Fibroblast of lung (primary cell): ENCODE measurements at regions not wholly inside any gene's neighbourhood (a gene's known extent, or its start where the extent isn't known, plus 50 kb on each side); places are given as distances from the start of the nearest gene placed in this dataset.

Experiments used
- CTCF ChIP-seq, 2 donors: IDR thresholded peaks in 1 of 2; conservative IDR thresholded peaks in 1 of 2; 1 replicate in 1 of 2; 2 replicates in 1 of 2; pipeline ENCODE4 v1.5.1; 2011 to 2012; ENCODE audit warnings: low read length in 2 of 2, control low read depth in 1 of 2, inconsistent platforms in 1 of 2, low read depth in 1 of 2, mild to moderate bottlenecking in 1 of 2
- EZH2 ChIP-seq: IDR thresholded peaks from 2 replicates; pipeline ENCODE4 v1.5.1; 2012; ENCODE audit warnings: low read length, control low read depth, mild to moderate bottlenecking; ENCODE audit errors: missing control alignments

- peak; percentile 44 to 59 for TF ChIP-seq CTCF (conservative IDR thresholded peaks at IDR 0.05 in 1 of 2, IDR thresholded peaks at IDR 0.05 in 1 of 2; ENCODE audit: low read depth in 1 of 2, low read length in 2 of 2)
- no peak for TF ChIP-seq EZH2
Measured at GRCh38 chr15:20356444-20356910, 185.1 kb downstream of the GOLGA6L6 start.
